ENCODE measurements at regions not wholly inside any gene's neighbourhood (a gene's known extent, or its start where the extent isn't known, plus 50 kb on each side); places are given as distances from the start of the nearest gene placed in this dataset.

DNA sequence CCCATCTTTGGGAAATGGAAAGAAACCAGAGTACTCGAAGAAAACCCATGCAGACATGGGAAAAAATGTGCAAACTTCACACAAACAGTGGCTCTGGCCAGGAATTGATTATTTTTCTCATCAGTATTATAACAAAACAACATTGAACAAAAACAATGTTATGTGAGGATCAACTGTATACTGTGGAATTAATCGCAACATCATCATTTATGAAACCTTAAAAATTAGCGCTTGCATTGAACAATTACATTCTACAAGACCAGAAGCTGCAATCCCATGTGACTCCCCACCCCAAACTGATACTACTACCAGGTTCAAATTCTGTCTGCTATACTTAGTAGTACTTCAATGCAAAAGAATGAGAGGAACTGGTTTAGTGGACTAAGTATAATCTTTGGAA lies 390.7 kb upstream of the PIK3R1 start:
- peaks cover 0 to 8% of the 10 kb centered on the region in 2 donors for H3K27me3 Mint-ChIP-seq
- Histone ChIP-seq H3K27me3 (ENCODE audit: insufficient read depth, low read length, poor library complexity, severe bottlenecking) (no peaks in the 10 kb centered on the region), H3K4me1 (ENCODE audit: insufficient read depth, low read length) (no peaks in the 10 kb centered on the region), H3K27ac (ENCODE audit: low read depth, low read length) (no peak overlapping the region), H3K9me3 (ENCODE audit: low read length) (no peaks in the 10 kb centered on the region), H3K36me3 (ENCODE audit: insufficient read depth, low read length) (no peaks in the 10 kb centered on the region), H3K4me3 (ENCODE audit: low read length) (no peak overlapping the region)
- H3K4me1 Mint-ChIP-seq: no peaks in the 10 kb centered on the region
- CTCF ChIA-PET: no interaction called here
- no peak overlapping the region for H3K27ac Mint-ChIP-seq
- POLR2A ChIA-PET: no interaction called here
- DNase-seq: no peak
- no peak overlapping the region for H3K4me3 Mint-ChIP-seq
- H3K9me3 Mint-ChIP-seq: peaks cover 0 to 7% (median 4%) of the 10 kb centered on the region in 5 donors
- H3K36me3 Mint-ChIP-seq: peaks cover 0 to 6% (median 0%) of the 10 kb centered on the region in 3 donors

DNA sequence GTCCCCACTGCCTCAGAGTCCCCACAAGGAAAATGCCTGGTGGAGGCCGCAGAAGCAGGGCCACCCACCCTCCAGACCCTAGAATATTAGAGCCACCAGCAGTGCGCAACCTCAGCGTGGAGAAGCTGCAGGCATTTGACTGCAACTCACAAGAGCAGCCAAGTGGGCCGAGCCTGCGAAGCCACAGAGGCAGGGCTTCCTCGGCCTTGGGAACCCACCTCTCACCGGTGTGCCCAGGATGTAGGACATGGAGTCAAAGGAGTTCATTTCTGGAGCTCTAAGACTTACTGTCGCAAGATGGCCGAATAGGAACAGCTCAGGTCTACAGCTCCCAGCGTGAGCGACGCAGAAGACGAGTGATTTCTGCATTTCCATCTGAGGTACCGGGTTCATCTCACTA lies 397.9 kb upstream of the PIK3R1 start:
- CTCF ChIA-PET: no interaction called here

DNA sequence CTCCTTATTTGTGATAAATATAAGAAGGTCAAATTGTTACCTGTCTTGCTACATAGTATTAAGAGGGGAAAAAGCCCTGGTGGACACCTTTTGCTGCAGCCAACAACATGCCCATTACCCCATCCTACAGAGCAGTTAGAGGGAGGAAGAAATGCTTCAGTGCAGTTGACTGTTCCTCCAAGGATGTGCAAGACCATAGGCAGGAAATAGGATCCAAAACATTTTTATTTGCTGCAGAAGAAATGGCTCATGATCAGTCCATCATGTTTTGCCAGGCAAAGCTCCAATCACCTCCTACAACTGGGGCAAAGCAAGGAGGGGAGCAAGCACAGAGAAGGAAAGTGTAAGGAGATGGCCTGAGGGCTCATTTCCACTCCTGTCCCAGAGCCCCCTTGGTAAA lies 399.1 kb upstream of the PIK3R1 start:
- H3K4me1 Mint-ChIP-seq: no peaks in the 10 kb centered on the region
- H3K36me3 ChIP-seq (ENCODE audit: insufficient read depth, low read length): no peaks in the 10 kb centered on the region
- peaks cover 0 to 11% (median 0%) of the 10 kb centered on the region in 3 donors for H3K36me3 Mint-ChIP-seq
- no peak overlapping the region for H3K4me3 Mint-ChIP-seq
- POLR2A ChIA-PET: no interaction called here
- no peak overlapping the region for H3K27ac ChIP-seq (ENCODE audit: low read depth, low read length)
- H3K27me3 ChIP-seq (ENCODE audit: insufficient read depth, low read length, poor library complexity, severe bottlenecking): no peaks in the 10 kb centered on the region
- no peak overlapping the region for H3K27ac Mint-ChIP-seq
- no peak for DNase-seq
- H3K9me3 ChIP-seq (ENCODE audit: low read length): no peaks in the 10 kb centered on the region
- no peaks in the 10 kb centered on the region for H3K4me1 ChIP-seq (ENCODE audit: insufficient read depth, low read length)
- peaks cover 0 to 5% (median 0%) of the 10 kb centered on the region in 5 donors for H3K9me3 Mint-ChIP-seq
- CTCF ChIA-PET: no interaction called here
- peaks cover 10 to 33% of the 10 kb centered on the region in 2 donors for H3K27me3 Mint-ChIP-seq
- no peak overlapping the region for H3K4me3 ChIP-seq (ENCODE audit: low read length)

More for the DNA sequence above, 397.9 kb upstream of the PIK3R1 start:
- Histone ChIP-seq H3K27ac (ENCODE audit: low read depth, low read length) (no peak overlapping the region), H3K36me3 (ENCODE audit: insufficient read depth, low read length) (no peaks in the 10 kb centered on the region), H3K4me3 (ENCODE audit: low read length) (no peak overlapping the region), H3K4me1 (ENCODE audit: insufficient read depth, low read length) (no peaks in the 10 kb centered on the region), H3K9me3 (ENCODE audit: low read length) (no peaks in the 10 kb centered on the region), H3K27me3 (ENCODE audit: insufficient read depth, low read length, poor library complexity, severe bottlenecking) (no peaks in the 10 kb centered on the region)
- peaks cover 0 to 11% (median 0%) of the 10 kb centered on the region in 3 donors for H3K36me3 Mint-ChIP-seq
- no peak overlapping the region for H3K4me3 Mint-ChIP-seq
- no peak for DNase-seq
- POLR2A ChIA-PET: no interaction called here
- H3K27ac Mint-ChIP-seq: no peak overlapping the region
- H3K27me3 Mint-ChIP-seq: peaks cover 5 to 24% of the 10 kb centered on the region in 2 donors
- peaks cover 0 to 5% (median 0%) of the 10 kb centered on the region in 5 donors for H3K9me3 Mint-ChIP-seq
- H3K4me1 Mint-ChIP-seq: no peaks in the 10 kb centered on the region

DNA sequence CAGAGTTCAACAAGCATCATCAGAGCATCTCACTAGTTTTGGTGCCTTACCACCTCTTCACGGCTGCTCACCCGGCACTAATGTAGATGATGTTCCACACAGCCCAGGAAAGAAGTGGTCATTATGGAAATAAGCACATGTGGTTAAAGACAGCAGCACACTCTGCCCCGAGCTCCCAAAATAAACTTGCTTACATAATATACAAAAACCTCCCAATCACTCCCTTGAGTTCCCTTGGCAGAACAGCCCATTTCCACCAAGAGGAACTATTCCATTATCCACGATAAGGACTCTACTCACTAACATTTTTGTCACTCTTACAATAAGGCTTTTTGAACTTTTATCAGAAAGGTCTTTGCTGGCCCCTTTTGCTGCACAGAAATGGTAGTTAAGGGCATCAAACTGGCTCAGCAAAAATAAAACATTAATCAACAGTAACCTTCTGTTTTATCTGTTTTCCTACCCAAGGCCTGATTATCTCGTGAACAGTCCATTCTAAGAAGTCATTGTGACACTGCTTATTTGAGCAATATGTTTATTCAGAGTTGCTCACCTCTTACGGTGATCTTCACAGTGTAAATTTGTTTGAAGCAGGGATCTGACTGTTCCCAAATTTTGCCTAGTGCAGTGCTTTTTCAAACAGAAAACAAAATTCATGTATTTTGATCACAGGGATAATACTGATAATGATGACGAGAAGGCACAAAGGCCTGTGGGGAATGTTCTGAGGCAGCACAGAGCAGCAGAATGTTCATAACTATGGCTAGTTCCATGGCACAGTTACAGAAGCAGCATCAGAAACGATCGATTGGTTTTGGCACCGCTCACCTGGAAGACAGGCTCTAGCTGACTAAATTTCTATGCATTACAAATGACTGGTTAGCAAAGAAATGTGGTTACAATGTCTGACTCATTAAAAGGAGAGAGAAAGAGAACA lies 399.8 kb upstream of the PIK3R1 start:
- Mint-ChIP-seq H3K4me3 (no peak overlapping the region), H3K27ac (no peak overlapping the region), H3K27me3 (peaks cover 10 to 36% of the 10 kb centered on the region in 2 donors), H3K4me1 (no peaks in the 10 kb centered on the region), H3K36me3 (peaks cover 0 to 11% (median 0%) of the 10 kb centered on the region in 3 donors), H3K9me3 (peaks cover 0 to 5% (median 0%) of the 10 kb centered on the region in 5 donors)
- Histone ChIP-seq H3K36me3 (ENCODE audit: insufficient read depth, low read length) (no peaks in the 10 kb centered on the region), H3K27me3 (ENCODE audit: insufficient read depth, low read length, poor library complexity, severe bottlenecking) (no peaks in the 10 kb centered on the region), H3K4me3 (ENCODE audit: low read length) (no peak overlapping the region), H3K27ac (ENCODE audit: low read depth, low read length) (no peak overlapping the region), H3K9me3 (ENCODE audit: low read length) (no peaks in the 10 kb centered on the region), H3K4me1 (ENCODE audit: insufficient read depth, low read length) (no peaks in the 10 kb centered on the region)
- ChIA-PET CTCF (no interaction called here), POLR2A (no interaction called here)
- no peak for DNase-seq

DNA sequence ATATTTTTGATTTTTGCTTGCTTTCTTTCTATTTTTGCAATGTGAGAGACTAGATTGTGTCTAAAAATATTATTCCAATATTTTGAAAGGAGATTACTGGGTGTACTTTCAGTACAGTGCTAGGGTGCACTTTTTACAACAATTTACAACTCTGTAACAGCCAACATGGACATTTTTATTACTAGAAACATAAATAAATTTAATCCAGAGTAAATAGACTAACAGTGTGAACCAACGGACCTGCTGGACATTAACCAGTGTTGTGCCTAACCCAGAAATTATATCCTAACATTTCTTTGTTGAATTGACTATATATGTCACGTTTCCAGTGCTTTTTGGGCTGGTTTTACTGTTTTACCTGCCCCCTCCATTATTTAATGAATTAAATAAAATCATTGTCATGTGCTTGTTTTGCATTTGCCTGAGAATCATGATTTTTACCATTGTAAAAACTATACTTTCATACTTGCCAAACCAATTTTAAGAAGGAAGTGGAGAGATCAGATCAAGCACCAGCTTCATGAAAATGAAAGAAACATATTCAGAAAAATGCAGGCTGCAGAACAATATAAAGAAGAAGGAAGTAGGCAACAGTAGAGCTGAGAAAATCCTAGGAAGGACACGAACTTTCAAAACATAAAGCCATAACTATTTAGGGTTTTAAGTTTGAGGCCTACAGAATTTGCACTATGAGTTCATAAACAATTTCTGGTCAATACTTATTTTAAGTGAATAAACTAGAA lies 400.8 kb upstream of the PIK3R1 start:
- Histone ChIP-seq H3K4me3 (ENCODE audit: low read length) (no peak overlapping the region), H3K4me1 (ENCODE audit: insufficient read depth, low read length) (no peaks in the 10 kb centered on the region), H3K36me3 (ENCODE audit: insufficient read depth, low read length) (no peaks in the 10 kb centered on the region), H3K27ac (ENCODE audit: low read depth, low read length) (no peak overlapping the region), H3K27me3 (ENCODE audit: insufficient read depth, low read length, poor library complexity, severe bottlenecking) (no peaks in the 10 kb centered on the region), H3K9me3 (ENCODE audit: low read length) (no peaks in the 10 kb centered on the region)
- ChIA-PET CTCF (no interaction called here), POLR2A (no interaction called here)
- H3K4me1 Mint-ChIP-seq: peaks cover 4 to 5% (median 5%) of the 10 kb centered on the region in 3 donors
- no peak overlapping the region for H3K27ac Mint-ChIP-seq
- peaks cover 10 to 36% of the 10 kb centered on the region in 2 donors for H3K27me3 Mint-ChIP-seq
- H3K4me3 Mint-ChIP-seq: no peak overlapping the region
- H3K9me3 Mint-ChIP-seq: peaks cover 0 to 3% (median 0%) of the 10 kb centered on the region in 5 donors
- peaks cover 0 to 11% (median 0%) of the 10 kb centered on the region in 3 donors for H3K36me3 Mint-ChIP-seq
- DNase-seq: no peak

DNA sequence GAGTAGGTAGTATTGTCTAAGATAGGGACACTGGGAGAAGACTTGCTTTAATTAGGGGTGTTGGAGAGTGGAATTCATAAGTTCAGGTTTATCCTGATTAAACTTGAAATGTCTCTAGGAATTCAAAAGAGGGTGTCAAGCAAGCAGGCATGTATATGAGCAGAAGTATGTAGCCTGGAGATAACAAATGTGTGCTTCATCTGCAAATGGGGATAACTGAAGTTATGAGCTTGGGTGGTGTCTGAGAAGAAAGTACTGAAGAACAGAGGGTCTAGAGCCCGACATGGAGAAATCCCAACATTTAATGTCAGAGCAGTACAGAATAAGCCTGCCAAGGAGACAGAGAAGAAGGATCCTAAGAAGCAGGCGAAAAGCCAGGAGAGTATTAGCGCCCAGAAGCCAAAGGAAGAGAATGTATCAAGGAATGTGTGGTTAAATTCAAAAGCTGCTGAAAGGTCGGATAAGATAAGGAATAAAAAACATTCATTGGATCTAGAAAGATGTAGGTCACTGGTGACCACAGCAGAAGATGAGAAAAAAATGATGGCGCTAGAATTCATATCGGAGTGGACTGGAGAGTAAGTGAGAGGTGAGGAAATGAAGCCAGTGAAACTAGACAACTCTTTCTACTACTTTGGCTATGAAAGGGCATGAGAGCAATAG lies 401.5 kb upstream of the PIK3R1 start:
- Mint-ChIP-seq H3K9me3 (peaks cover 0 to 2% (median 0%) of the 10 kb centered on the region in 5 donors), H3K27me3 (peaks cover 8 to 36% of the 10 kb centered on the region in 2 donors), H3K4me3 (no peak overlapping the region), H3K27ac (no peak overlapping the region), H3K4me1 (peaks cover 5 to 10% (median 9%) of the 10 kb centered on the region in 3 donors), H3K36me3 (peaks cover 0 to 11% (median 0%) of the 10 kb centered on the region in 3 donors)
- Histone ChIP-seq H3K9me3 (ENCODE audit: low read length) (no peaks in the 10 kb centered on the region), H3K4me1 (ENCODE audit: insufficient read depth, low read length) (no peaks in the 10 kb centered on the region), H3K27ac (ENCODE audit: low read depth, low read length) (no peak overlapping the region), H3K27me3 (ENCODE audit: insufficient read depth, low read length, poor library complexity, severe bottlenecking) (no peaks in the 10 kb centered on the region), H3K36me3 (ENCODE audit: insufficient read depth, low read length) (no peaks in the 10 kb centered on the region), H3K4me3 (ENCODE audit: low read length) (no peak overlapping the region)
- ChIA-PET CTCF (no interaction called here), POLR2A (no interaction called here)
- DNase-seq: no peak

DNA sequence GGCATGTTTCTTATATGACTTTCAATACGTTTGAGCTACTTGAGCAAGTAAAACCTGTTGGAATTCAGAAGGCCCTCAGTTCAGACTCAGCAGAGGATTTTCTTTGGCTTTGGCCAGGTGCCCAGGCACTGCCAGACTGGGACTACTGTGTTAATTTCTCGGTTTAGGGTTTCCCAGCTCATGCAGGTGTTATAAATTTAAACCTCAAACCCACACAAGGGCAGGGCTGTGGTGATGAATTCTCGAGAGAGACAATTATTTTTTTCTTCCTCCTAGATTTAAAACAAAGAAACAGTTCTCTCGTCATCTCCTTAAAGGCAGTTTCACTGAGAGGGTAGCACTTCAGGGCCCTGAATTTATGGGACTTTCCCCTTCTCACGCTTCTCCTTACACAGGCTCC lies 406.0 kb upstream of the PIK3R1 start:
- Histone ChIP-seq H3K27ac (ENCODE audit: low read depth, low read length) (no peak overlapping the region), H3K4me3 (ENCODE audit: low read length) (no peak overlapping the region), H3K4me1 (ENCODE audit: insufficient read depth, low read length) (no peaks in the 10 kb centered on the region), H3K36me3 (ENCODE audit: insufficient read depth, low read length) (no peaks in the 10 kb centered on the region), H3K9me3 (ENCODE audit: low read length) (no peaks in the 10 kb centered on the region), H3K27me3 (ENCODE audit: insufficient read depth, low read length, poor library complexity, severe bottlenecking) (no peaks in the 10 kb centered on the region)
- H3K27me3 Mint-ChIP-seq: peaks cover 6 to 28% of the 10 kb centered on the region in 2 donors
- POLR2A ChIA-PET: no interaction called here
- peaks cover 13 to 17% (median 17%) of the 10 kb centered on the region in 3 donors for H3K4me1 Mint-ChIP-seq
- peak overlapping the region in 1 of 8 donors; percentile 37 for H3K27ac Mint-ChIP-seq
- CTCF ChIA-PET: no interaction called here
- H3K9me3 Mint-ChIP-seq: no peaks in the 10 kb centered on the region
- H3K36me3 Mint-ChIP-seq: no peaks in the 10 kb centered on the region
- no peak overlapping the region for H3K4me3 Mint-ChIP-seq
- peak in 1 of 5 donors; percentile 35 for DNase-seq

DNA sequence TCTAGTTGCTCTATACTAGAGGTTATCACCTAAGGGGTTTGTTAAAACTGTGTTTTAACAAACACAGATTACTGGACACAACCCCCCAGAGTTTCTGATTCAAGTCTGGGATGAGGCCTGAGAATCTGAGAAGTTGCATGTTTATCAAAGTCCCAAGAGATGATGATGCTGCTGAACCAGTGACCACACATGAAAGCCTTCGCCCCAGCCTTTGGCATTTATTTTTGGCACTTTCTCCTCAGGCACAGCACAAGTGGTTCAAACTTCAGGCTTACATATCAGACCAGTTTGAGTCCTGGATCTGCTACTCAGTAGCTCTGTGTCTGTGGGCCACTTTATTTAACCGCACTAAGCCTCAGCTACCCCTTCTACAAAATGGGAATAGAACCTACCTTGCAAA lies 407.2 kb upstream of the PIK3R1 start:
- Histone ChIP-seq H3K4me3 (ENCODE audit: low read length) (no peak overlapping the region), H3K4me1 (ENCODE audit: insufficient read depth, low read length) (no peaks in the 10 kb centered on the region), H3K27me3 (ENCODE audit: insufficient read depth, low read length, poor library complexity, severe bottlenecking) (no peaks in the 10 kb centered on the region), H3K9me3 (ENCODE audit: low read length) (no peaks in the 10 kb centered on the region), H3K27ac (ENCODE audit: low read depth, low read length) (no peak overlapping the region), H3K36me3 (ENCODE audit: insufficient read depth, low read length) (no peaks in the 10 kb centered on the region)
- ChIA-PET POLR2A (no interaction called here), CTCF (no interaction called here)
- peaks cover 5 to 18% of the 10 kb centered on the region in 2 donors for H3K27me3 Mint-ChIP-seq
- DNase-seq: no peak
- H3K4me1 Mint-ChIP-seq: peaks cover 13 to 17% (median 17%) of the 10 kb centered on the region in 3 donors
- H3K9me3 Mint-ChIP-seq: no peaks in the 10 kb centered on the region
- no peaks in the 10 kb centered on the region for H3K36me3 Mint-ChIP-seq
- H3K4me3 Mint-ChIP-seq: no peak overlapping the region
- peak overlapping the region in 1 of 8 donors; percentile 3 for H3K27ac Mint-ChIP-seq

Measured in CD8-positive, alpha-beta memory T cell (primary cell).